HCT116 (cell line): ENCODE measurements at regions not wholly inside any gene's neighbourhood (a gene's known extent, or its start where the extent isn't known, plus 50 kb on each side); places are given as distances from the start of the nearest gene placed in this dataset.

Experiments used
- ATAC-seq: fragments of 200-7000 bp; cut with Tn5 transposase; 2 replicates; pipeline ENCODE4 v1.9.1; 2020; ENCODE audit warnings: mild to moderate bottlenecking, moderate library complexity
- BruUV-seq: library from RNA; stranded (reverse); fragments of 400-500 nt; replicated peaks from 2 replicates; lab custom pipeline; 2021; lab: Mats Ljungman, UMichigan
- CTCF ChIA-PET: fragments of 300-600 bp; sonication (Branson Sonifier 250); formaldehyde crosslinking; loops from one replicate; lab custom pipeline; 2021; ENCODE audit warnings: antibody characterized with exemption; lab: Charles Lee
- POLR2A ChIA-PET: fragments of 300-600, 350-600 bp; sonication (Branson Sonifier 250); formaldehyde crosslinking; loops from one replicate; lab custom pipeline; 2021; ENCODE audit warnings: antibody characterized with exemption; lab: Charles Lee
- RAD21 ChIA-PET, 2 experiments: fragments of 300-600 bp; sonication (Branson Sonifier 250); formaldehyde crosslinking; loops; one replicate each; lab custom pipeline; 2023; ENCODE audit warnings: low total read pairs in 2 of 2; ENCODE audit not compliant: uncharacterized antibody in 2 of 2, unreplicated experiment in 2 of 2, low non-redundant PET in 1 of 2; lab: Charles Lee
- DNase-seq: peaks from one replicate; pipeline ENCODE4 v3.0.0-alpha.2; 2010; ENCODE audit warnings: low read depth, low spot score
- H2AFZ ChIP-seq: fragments of 200-600 bp; shearing (Covaris generic), sonication (generic); 2 replicates; pipeline ENCODE4 v1.6.1; 2017; ENCODE audit warnings: low read depth, mixed run types, mixed read lengths, antibody characterized with exemption, low read length; ENCODE audit not compliant: poor library complexity, severe bottlenecking
- H3K27ac ChIP-seq: 2 replicates; pipeline ENCODE4 v1.5.1; 2012; ENCODE audit warnings: low read depth, low read length
- H3K27me3 ChIP-seq: fragments of 200-600 bp; sonication (generic); 2 replicates; pipeline ENCODE4 v1.6.1; 2016; ENCODE audit warnings: mixed run types, low read length, mixed read lengths; ENCODE audit not compliant: insufficient read depth
- H3K36me3 ChIP-seq, 2 experiments: fragments of 200-500 bp in 1 of 2; fragments of 200-600 bp in 1 of 2; sonication (Bioruptor generic) in 1 of 2; sonication (generic) in 1 of 2; 2 replicates each; pipeline versions ENCODE4 v1.5.1 to v1.6.1; 2014 to 2016; ENCODE audit warnings: low read length in 2 of 2, inconsistent platforms in 1 of 2, mixed read lengths in 1 of 2, mixed run types in 1 of 2; ENCODE audit not compliant: insufficient read depth in 2 of 2, control insufficient read depth in 1 of 2
- H3K4me1 ChIP-seq, 2 experiments: fragments of 200-600 bp in 1 of 2; sonication (generic) in 1 of 2; 2 replicates each; pipeline versions ENCODE4 v1.5.1 to v1.6.1; 2012 to 2017; ENCODE audit warnings: low read length in 2 of 2, inconsistent platforms in 1 of 2, mild to moderate bottlenecking in 1 of 2, mixed read lengths in 1 of 2, mixed run types in 1 of 2, moderate library complexity in 1 of 2; ENCODE audit not compliant: insufficient read depth in 2 of 2, control insufficient read depth in 1 of 2
- H3K4me2 ChIP-seq: fragments of 200-600 bp; sonication (generic); 2 replicates; pipeline ENCODE4 v1.6.1; 2017; ENCODE audit warnings: mixed run types, low read length, mixed read lengths
- H3K4me3 ChIP-seq, 2 experiments: fragments of 200-600 bp in 1 of 2; sonication (generic) in 1 of 2; replicated peaks in 1 of 2; 2 replicates each; pipeline ENCODE4 v1.5.1; 2011 to 2016; ENCODE audit warnings: low read length in 2 of 2, control low read depth in 1 of 2, low read depth in 1 of 2, mild to moderate bottlenecking in 1 of 2, mixed read lengths in 1 of 2, mixed run types in 1 of 2
- H3K79me2 ChIP-seq: fragments of 200-600 bp; sonication (generic); 2 replicates; pipeline ENCODE4 v1.6.1; 2017; ENCODE audit warnings: mild to moderate bottlenecking, mixed run types, low read length, moderate library complexity, mixed read lengths; ENCODE audit not compliant: insufficient read depth
- H3K9ac ChIP-seq: fragments of 200-600 bp; sonication (generic); 2 replicates; pipeline ENCODE4 v1.6.1; 2016; ENCODE audit warnings: low read length, mixed read lengths
- H3K9me2 ChIP-seq: fragments of 200-600 bp; sonication (generic), shearing (Covaris generic); 2 replicates; pipeline ENCODE4 v1.6.1; 2017; ENCODE audit warnings: mixed run types, mild to moderate bottlenecking, moderate library complexity; ENCODE audit not compliant: insufficient read depth
- H3K9me3 ChIP-seq, 2 experiments: fragments of 200-500 bp in 1 of 2; fragments of 200-600 bp in 1 of 2; sonication (Bioruptor generic) in 1 of 2; sonication (generic) in 1 of 2; 2 replicates each; pipeline ENCODE4 v1.6.1; 2014 to 2017; ENCODE audit warnings: low read length in 2 of 2, mixed read lengths in 2 of 2, inconsistent platforms in 1 of 2, low read depth in 1 of 2, mild to moderate bottlenecking in 1 of 2, mixed run types in 1 of 2, moderate library complexity in 1 of 2; ENCODE audit not compliant: control insufficient read depth in 1 of 2, insufficient read depth in 1 of 2
- H4K20me1 ChIP-seq: fragments of 200-600 bp; sonication (generic), shearing (Covaris generic); 2 replicates; pipeline ENCODE4 v1.6.1; 2017; ENCODE audit warnings: mixed run types, mild to moderate bottlenecking, moderate library complexity; ENCODE audit not compliant: insufficient read depth
- ATF3 ChIP-seq: IDR thresholded peaks from 2 replicates; pipeline ENCODE4 v1.6.1; 2012
- CBX3 ChIP-seq: IDR thresholded peaks from 2 replicates; pipeline ENCODE4 v1.6.1; 2012; ENCODE audit warnings: low read depth
- CEBPB ChIP-seq: IDR thresholded peaks from 2 replicates; pipeline ENCODE4 v1.6.1; 2012; ENCODE audit warnings: low read depth
- EGR1 ChIP-seq: IDR thresholded peaks from 2 replicates; pipeline ENCODE4 v1.6.1; 2012; ENCODE audit warnings: low read depth
- EZH2 ChIP-seq: fragments of 200-600 bp; sonication (generic); IDR thresholded peaks from 2 replicates; pipeline ENCODE4 v1.6.1; 2017; ENCODE audit warnings: antibody characterized with exemption, mixed run types
- EZH2phosphoT487 ChIP-seq: fragments of 200-600 bp; IDR thresholded peaks from 2 replicates; pipeline ENCODE4 v1.6.1; 2018; ENCODE audit warnings: antibody characterized with exemption, borderline replicate concordance
- JUND ChIP-seq: IDR thresholded peaks from 2 replicates; pipeline ENCODE4 v1.6.1; 2012
- POLR2AphosphoS5 ChIP-seq: IDR thresholded peaks from 2 replicates; pipeline ENCODE4 v1.6.1; 2011; ENCODE audit warnings: mild to moderate bottlenecking, low read depth, low read length, moderate library complexity
- RAD21 ChIP-seq: IDR thresholded peaks from 2 replicates; pipeline ENCODE4 v1.6.1; 2012; ENCODE audit warnings: low read depth, mild to moderate bottlenecking
- SIN3A ChIP-seq: IDR thresholded peaks from 2 replicates; pipeline ENCODE4 v1.6.1; 2012; ENCODE audit warnings: low read depth
- SP1 ChIP-seq: IDR thresholded peaks from 2 replicates; pipeline ENCODE4 v1.6.1; 2012; ENCODE audit warnings: low read depth
- SRF ChIP-seq: IDR thresholded peaks from 2 replicates; pipeline ENCODE4 v1.6.1; 2012; ENCODE audit warnings: low read depth
- TCF7L2 ChIP-seq: IDR thresholded peaks from 2 replicates; pipeline ENCODE4 v1.7.0; 2011; ENCODE audit warnings: borderline replicate concordance, inconsistent platforms; ENCODE audit not compliant: insufficient read depth, insufficient read length; ENCODE audit errors: extremely low read depth
- ZFX ChIP-seq: fragments of 450-650 bp; IDR thresholded peaks from 2 replicates; pipeline ENCODE4 v1.6.1; 2017
- ZNF274 ChIP-seq: fragments of 200-500 bp; sonication (Bioruptor generic); IDR thresholded peaks from 2 replicates; pipeline ENCODE4 v1.6.1; 2014; ENCODE audit warnings: mild to moderate bottlenecking, low read depth, low read length, inconsistent platforms
- intact Hi-C: fragments of 100-400 bp; cut with micrococcal nuclease; formaldehyde crosslinking; loops from 2 replicates; pipeline ENCODE4 v1.10.0; 2022
- TF ChIP-seq, protein P1 (sequence below): IDR thresholded peaks from 2 replicates; pipeline ENCODE4 v1.6.1; 2012
- TF ChIP-seq, protein P2 (sequence below): IDR thresholded peaks from 2 replicates; pipeline ENCODE4 v1.6.1; 2012; ENCODE audit warnings: low read depth
- TF ChIP-seq, protein P3 (sequence below), 3 experiments: fragments of 200-600 bp in 1 of 3; sonication (generic) in 1 of 3; IDR thresholded peaks in 2 of 3; conservative IDR thresholded peaks in 1 of 3; 2 replicates each; pipeline ENCODE4 v1.5.1; 2012 to 2017; ENCODE audit warnings: low read depth in 2 of 3, low read length in 2 of 3, antibody characterized with exemption in 1 of 3, borderline replicate concordance in 1 of 3, control low read depth in 1 of 3, mild to moderate bottlenecking in 1 of 3, mixed read lengths in 1 of 3, mixed run types in 1 of 3, moderate library complexity in 1 of 3; ENCODE audit not compliant: insufficient read depth in 1 of 3

DNA sequence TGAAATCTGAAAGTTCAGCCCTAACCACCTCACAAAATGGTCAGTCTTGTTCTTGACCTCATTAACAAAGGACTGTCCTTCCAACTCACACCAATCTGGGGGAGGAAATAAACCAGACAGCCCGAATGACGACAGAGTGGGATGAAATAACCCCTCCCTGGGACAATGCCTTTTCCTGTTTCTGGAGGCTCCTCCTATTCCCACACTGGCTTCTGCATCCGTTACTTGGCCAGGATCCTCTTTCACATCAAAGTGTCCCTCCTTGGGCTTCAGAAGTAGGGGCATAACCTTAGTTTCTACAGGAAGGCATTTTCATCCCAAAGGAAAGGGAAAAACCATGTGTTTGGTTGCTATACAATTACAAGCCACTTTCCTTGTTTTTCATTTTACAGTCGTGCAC, 59.8 kb upstream of the RPL34 start:
- no peak for DNase-seq
- H3K9ac ChIP-seq, result no peak overlapping the region
- no peak for ATAC-seq
- H3K36me3 ChIP-seq, result no peaks in the 10 kb centered on the region
- no TSS peak for BruUV-seq
- ChIA-PET POLR2A (no interaction called here), RAD21 (no interaction called here), CTCF (no interaction called here)
- intact Hi-C loops, result no loop called here
- no peak overlapping the region for H3K4me3 ChIP-seq
- H3K27me3 ChIP-seq, result no peaks in the 10 kb centered on the region
- H3K9me2 ChIP-seq, result no peaks in the 10 kb centered on the region
- no peaks in the 10 kb centered on the region for H3K79me2 ChIP-seq
- H4K20me1 ChIP-seq, result no peaks in the 10 kb centered on the region
- H3K27ac ChIP-seq, result no peak overlapping the region
- H3K4me1 ChIP-seq, result no peaks in the 10 kb centered on the region
- no peaks in the 10 kb centered on the region for H3K9me3 ChIP-seq
- H2AFZ ChIP-seq, result no peak overlapping the region
- H3K4me2 ChIP-seq, result no peak overlapping the region
- TF ChIP-seq EZH2phosphoT487, result no peak
- no peak for TF ChIP-seq SIN3A
- TF ChIP-seq POLR2AphosphoS5, result no peak
- TF ChIP-seq, protein P1, sequence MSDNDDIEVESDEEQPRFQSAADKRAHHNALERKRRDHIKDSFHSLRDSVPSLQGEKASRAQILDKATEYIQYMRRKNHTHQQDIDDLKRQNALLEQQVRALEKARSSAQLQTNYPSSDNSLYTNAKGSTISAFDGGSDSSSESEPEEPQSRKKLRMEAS, result no peak
- TF ChIP-seq TCF7L2, result no peak
- TF ChIP-seq ZNF274, result no peak
- TF ChIP-seq CBX3, result no peak
- TF ChIP-seq ZFX, result no peak
- TF ChIP-seq SRF, result no peak
- TF ChIP-seq RAD21, result no peak
- TF ChIP-seq JUND, result no peak
- TF ChIP-seq, protein P2, sequence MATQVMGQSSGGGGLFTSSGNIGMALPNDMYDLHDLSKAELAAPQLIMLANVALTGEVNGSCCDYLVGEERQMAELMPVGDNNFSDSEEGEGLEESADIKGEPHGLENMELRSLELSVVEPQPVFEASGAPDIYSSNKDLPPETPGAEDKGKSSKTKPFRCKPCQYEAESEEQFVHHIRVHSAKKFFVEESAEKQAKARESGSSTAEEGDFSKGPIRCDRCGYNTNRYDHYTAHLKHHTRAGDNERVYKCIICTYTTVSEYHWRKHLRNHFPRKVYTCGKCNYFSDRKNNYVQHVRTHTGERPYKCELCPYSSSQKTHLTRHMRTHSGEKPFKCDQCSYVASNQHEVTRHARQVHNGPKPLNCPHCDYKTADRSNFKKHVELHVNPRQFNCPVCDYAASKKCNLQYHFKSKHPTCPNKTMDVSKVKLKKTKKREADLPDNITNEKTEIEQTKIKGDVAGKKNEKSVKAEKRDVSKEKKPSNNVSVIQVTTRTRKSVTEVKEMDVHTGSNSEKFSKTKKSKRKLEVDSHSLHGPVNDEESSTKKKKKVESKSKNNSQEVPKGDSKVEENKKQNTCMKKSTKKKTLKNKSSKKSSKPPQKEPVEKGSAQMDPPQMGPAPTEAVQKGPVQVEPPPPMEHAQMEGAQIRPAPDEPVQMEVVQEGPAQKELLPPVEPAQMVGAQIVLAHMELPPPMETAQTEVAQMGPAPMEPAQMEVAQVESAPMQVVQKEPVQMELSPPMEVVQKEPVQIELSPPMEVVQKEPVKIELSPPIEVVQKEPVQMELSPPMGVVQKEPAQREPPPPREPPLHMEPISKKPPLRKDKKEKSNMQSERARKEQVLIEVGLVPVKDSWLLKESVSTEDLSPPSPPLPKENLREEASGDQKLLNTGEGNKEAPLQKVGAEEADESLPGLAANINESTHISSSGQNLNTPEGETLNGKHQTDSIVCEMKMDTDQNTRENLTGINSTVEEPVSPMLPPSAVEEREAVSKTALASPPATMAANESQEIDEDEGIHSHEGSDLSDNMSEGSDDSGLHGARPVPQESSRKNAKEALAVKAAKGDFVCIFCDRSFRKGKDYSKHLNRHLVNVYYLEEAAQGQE, result no peak
- TF ChIP-seq EZH2, result no peak
- TF ChIP-seq SP1, result no peak
- TF ChIP-seq CEBPB, result no peak
- TF ChIP-seq, protein P3, sequence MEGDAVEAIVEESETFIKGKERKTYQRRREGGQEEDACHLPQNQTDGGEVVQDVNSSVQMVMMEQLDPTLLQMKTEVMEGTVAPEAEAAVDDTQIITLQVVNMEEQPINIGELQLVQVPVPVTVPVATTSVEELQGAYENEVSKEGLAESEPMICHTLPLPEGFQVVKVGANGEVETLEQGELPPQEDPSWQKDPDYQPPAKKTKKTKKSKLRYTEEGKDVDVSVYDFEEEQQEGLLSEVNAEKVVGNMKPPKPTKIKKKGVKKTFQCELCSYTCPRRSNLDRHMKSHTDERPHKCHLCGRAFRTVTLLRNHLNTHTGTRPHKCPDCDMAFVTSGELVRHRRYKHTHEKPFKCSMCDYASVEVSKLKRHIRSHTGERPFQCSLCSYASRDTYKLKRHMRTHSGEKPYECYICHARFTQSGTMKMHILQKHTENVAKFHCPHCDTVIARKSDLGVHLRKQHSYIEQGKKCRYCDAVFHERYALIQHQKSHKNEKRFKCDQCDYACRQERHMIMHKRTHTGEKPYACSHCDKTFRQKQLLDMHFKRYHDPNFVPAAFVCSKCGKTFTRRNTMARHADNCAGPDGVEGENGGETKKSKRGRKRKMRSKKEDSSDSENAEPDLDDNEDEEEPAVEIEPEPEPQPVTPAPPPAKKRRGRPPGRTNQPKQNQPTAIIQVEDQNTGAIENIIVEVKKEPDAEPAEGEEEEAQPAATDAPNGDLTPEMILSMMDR (IDR thresholded peaks at IDR 0.05 in 2 of 3, conservative IDR thresholded peaks at IDR 0.05 in 1 of 3; ENCODE audit: borderline replicate concordance in 1 of 3, insufficient read depth in 1 of 3, low read depth in 2 of 3, low read length in 2 of 3), result no peak
- TF ChIP-seq EGR1, result no peak
- no peak for TF ChIP-seq ATF3
- TF ChIP-seq, all 23 proteins: peak for 0
